Keratinocyte (primary cell): ENCODE measurements at regions not wholly inside any gene's neighbourhood (a gene's known extent, or its start where the extent isn't known, plus 50 kb on each side); places are given as distances from the start of the nearest gene placed in this dataset.

Source experiments
- DNase-seq: peaks from one replicate; pipeline ENCODE4 v3.0.0-alpha.2; 2011; ENCODE audit warnings: low read depth, missing footprints, low spot score
- FAIRE-seq: peaks from 2 replicates; lab custom pipeline; 2011; peaks lifted over from hg19 to GRCh38; lab: Jason Lieb, UNC
- H2AFZ ChIP-seq: 2 replicates; pipeline ENCODE4 v1.6.0; 2012; ENCODE audit warnings: low read length, control low read depth, inconsistent platforms; ENCODE audit not compliant: control insufficient read depth
- H3K27ac ChIP-seq: 2 replicates; pipeline ENCODE4 v1.5.1; 2011; ENCODE audit warnings: low read length; ENCODE audit not compliant: control insufficient read depth, insufficient read depth
- H3K27me3 ChIP-seq: 3 replicates; pipeline ENCODE4 v1.6.0; 2011; ENCODE audit warnings: low read length; ENCODE audit not compliant: control insufficient read depth, insufficient read depth; ENCODE audit errors: extremely low read depth
- H3K36me3 ChIP-seq, 2 experiments: 2 replicates in 1 of 2; 3 replicates in 1 of 2; pipeline ENCODE4 v1.5.1; 2011; ENCODE audit warnings: low read length in 2 of 2, mild to moderate bottlenecking in 1 of 2; ENCODE audit not compliant: control insufficient read depth in 2 of 2, insufficient read depth in 2 of 2; ENCODE audit errors: extremely low read depth in 1 of 2
- H3K4me1 ChIP-seq: 3 replicates; pipeline ENCODE4 v1.5.1; 2011; ENCODE audit warnings: low read length; ENCODE audit not compliant: control insufficient read depth, insufficient read depth; ENCODE audit errors: extremely low read depth
- H3K4me2 ChIP-seq: 3 replicates; pipeline ENCODE4 v1.6.0; 2011; ENCODE audit warnings: low read depth, low read length; ENCODE audit not compliant: control insufficient read depth, insufficient read depth; ENCODE audit errors: extremely low read depth
- H3K4me3 ChIP-seq, 3 experiments: fragments of 200-600 bp in 1 of 3; sonication (generic) in 1 of 3; 2 replicates in 2 of 3; 3 replicates in 1 of 3; pipeline ENCODE4 v1.5.1; 2011 to 2016; ENCODE audit warnings: low read length in 3 of 3, mild to moderate bottlenecking in 3 of 3, control low read depth in 2 of 3, inconsistent platforms in 1 of 3, low read depth in 1 of 3, mixed read lengths in 1 of 3, mixed run types in 1 of 3, moderate library complexity in 1 of 3; ENCODE audit not compliant: control insufficient read depth in 2 of 3, insufficient read depth in 2 of 3; ENCODE audit errors: extremely low read depth in 1 of 3
- H3K79me2 ChIP-seq: 2 replicates; pipeline ENCODE4 v1.6.0; 2012; ENCODE audit warnings: low read length; ENCODE audit not compliant: control insufficient read depth, insufficient read depth
- H3K9ac ChIP-seq: 3 replicates; pipeline ENCODE4 v1.6.0; 2011; ENCODE audit warnings: low read length; ENCODE audit not compliant: control insufficient read depth, insufficient read depth; ENCODE audit errors: extremely low read depth
- H3K9me1 ChIP-seq: 3 replicates; pipeline ENCODE4 v1.6.0; 2011; ENCODE audit warnings: low read length; ENCODE audit not compliant: control insufficient read depth, insufficient read depth; ENCODE audit errors: extremely low read depth
- H3K9me3 ChIP-seq: 2 replicates; pipeline ENCODE4 v1.5.1; 2012; ENCODE audit warnings: low read depth, low read length; ENCODE audit not compliant: control insufficient read depth
- H4K20me1 ChIP-seq: 3 replicates; pipeline ENCODE4 v1.6.0; 2011; ENCODE audit warnings: low read length; ENCODE audit not compliant: control insufficient read depth, insufficient read depth; ENCODE audit errors: extremely low read depth
- CTCF ChIP-seq, 3 experiments: IDR thresholded peaks in 1 of 3; conservative IDR thresholded peaks in 1 of 3; optimal IDR thresholded peaks in 1 of 3; 2 replicates in 2 of 3; 3 replicates in 1 of 3; pipeline versions ENCODE3 to v1.5.1; 2011; ENCODE audit warnings: low read length in 3 of 3, mild to moderate bottlenecking in 3 of 3, moderate library complexity in 2 of 3, control low read depth in 1 of 3, inconsistent platforms in 1 of 3; ENCODE audit not compliant: insufficient read depth in 2 of 3; ENCODE audit errors: extremely low read depth in 1 of 3
- EZH2 ChIP-seq: IDR thresholded peaks from one replicate; pipeline ENCODE4 v1.6.1; 2012; ENCODE audit warnings: inconsistent platforms, mild to moderate bottlenecking, low read length, moderate library complexity
- dilution Hi-C: fragments of 300-500 bp; cut with MboI; formaldehyde crosslinking; loops from one replicate; pipeline ENCODE4 v1.7.0; 2020; ENCODE audit warnings: low sequenced_read_pairs; ENCODE audit not compliant: extremely low pct_ligation_motif_present

- Histone ChIP-seq H3K9ac (no peak overlapping the region), H3K9me1 (no peaks in the 10 kb centered on the region), H3K4me2 (no peak overlapping the region), H3K9me3 (no peaks in the 10 kb centered on the region), H3K27me3 (no peaks in the 10 kb centered on the region), H3K4me1 (peaks cover 12% of the 10 kb centered on the region), H3K36me3 (no peaks in the 10 kb centered on the region), H3K27ac (no peak overlapping the region), H4K20me1 (no peaks in the 10 kb centered on the region), H3K79me2 (no peaks in the 10 kb centered on the region), H3K4me3 (no peak overlapping the region), H2AFZ (peak overlapping the region; percentile 58)
- no peak for TF ChIP-seq CTCF (optimal IDR thresholded peaks at IDR 0.05 in 1 of 3, IDR thresholded peaks at IDR 0.05 in 1 of 3, conservative IDR thresholded peaks at IDR 0.05 in 1 of 3; ENCODE audit: extremely low read depth in 1 of 3, insufficient read depth in 2 of 3, low read length in 3 of 3)
- TF ChIP-seq EZH2 = no peak
- FAIRE-seq = no peak
- no peak for DNase-seq
- dilution Hi-C loops = no loop called here
Measured at GRCh38 chr3:110577854-110578253, 493.8 kb upstream of the NECTIN3 start.

- Histone ChIP-seq H2AFZ (no peak overlapping the region), H3K9me1 (no peaks in the 10 kb centered on the region), H3K4me1 (peaks cover 12% of the 10 kb centered on the region), H3K4me2 (no peak overlapping the region), H3K79me2 (no peaks in the 10 kb centered on the region), H4K20me1 (no peaks in the 10 kb centered on the region), H3K9ac (no peak overlapping the region), H3K27ac (no peak overlapping the region), H3K4me3 (no peak overlapping the region), H3K36me3 (no peaks in the 10 kb centered on the region), H3K9me3 (no peaks in the 10 kb centered on the region), H3K27me3 (no peaks in the 10 kb centered on the region)
- dilution Hi-C loops = no loop called here
- no peak for DNase-seq
- TF ChIP-seq CTCF (optimal IDR thresholded peaks at IDR 0.05 in 1 of 3, IDR thresholded peaks at IDR 0.05 in 1 of 3, conservative IDR thresholded peaks at IDR 0.05 in 1 of 3; ENCODE audit: extremely low read depth in 1 of 3, insufficient read depth in 2 of 3, low read length in 3 of 3) (no peak), EZH2 (no peak)
- no peak for FAIRE-seq
Measured at GRCh38 chr3:110579840-110580550, 491.6 kb upstream of the NECTIN3 start.
